D341Med (cell line): ENCODE measurements at regions not wholly inside any gene's neighbourhood (a gene's known extent, or its start where the extent isn't known, plus 50 kb on each side); places are given as distances from the start of the nearest gene placed in this dataset.
"Not testable (repeated sequence)": the region's sequence is repeated elsewhere in the genome, so short reads cannot be mapped to it uniquely, and the experiment has no call there.

Experiments
- DNase-seq: peaks from one replicate; pipeline ENCODE4 v3.0.0; 2012; ENCODE audit warnings: low spot score

DNA sequence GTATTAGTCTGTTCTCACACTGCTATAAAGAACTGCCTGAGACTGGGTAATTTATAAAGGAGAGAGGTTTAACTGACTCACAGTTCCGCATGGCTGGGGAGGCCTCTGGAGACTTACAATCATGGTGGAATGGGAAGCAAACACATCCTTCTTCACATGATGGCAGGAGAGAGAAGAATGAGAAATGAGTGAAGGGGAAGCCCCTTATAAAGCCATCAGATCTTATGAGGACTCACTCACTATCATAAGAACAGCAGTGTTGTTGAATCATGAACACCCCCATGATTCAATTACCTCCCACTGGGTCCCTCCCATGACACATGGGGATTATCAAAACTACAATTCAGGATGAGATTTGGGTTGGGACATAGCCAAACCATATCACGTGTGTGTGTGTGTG, 1764.4 kb upstream of the SEL1L start:
- DNase-seq, result not testable (repeated sequence)

DNA sequence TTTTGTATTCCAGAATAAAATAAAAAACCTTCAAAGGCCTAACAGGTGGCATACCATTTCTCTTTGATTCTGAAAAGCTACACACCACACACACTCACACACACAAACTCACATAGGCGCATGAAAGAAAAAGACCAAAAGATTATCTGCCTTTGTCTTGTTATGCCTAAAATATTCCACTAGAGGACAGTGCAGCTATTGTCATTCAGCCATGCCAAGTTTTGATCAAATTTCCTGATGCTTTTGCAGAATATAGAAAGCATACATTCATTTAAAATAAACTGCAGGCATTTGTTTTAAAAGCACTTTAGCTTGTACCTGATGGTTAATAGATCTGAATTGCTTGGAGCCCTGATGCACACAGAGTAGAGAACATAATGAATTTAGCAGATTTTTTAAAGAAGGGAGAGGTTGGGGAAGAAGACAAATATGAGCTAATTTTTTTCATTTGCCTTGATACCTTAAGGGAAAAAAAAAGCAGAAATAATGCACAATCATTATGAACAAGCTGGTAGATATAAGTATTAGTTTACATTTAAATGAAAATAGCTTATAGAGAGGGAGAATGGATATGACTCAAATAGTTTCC, 1766.9 kb upstream of the SEL1L start:
- peak; percentile 41 for DNase-seq

DNA sequence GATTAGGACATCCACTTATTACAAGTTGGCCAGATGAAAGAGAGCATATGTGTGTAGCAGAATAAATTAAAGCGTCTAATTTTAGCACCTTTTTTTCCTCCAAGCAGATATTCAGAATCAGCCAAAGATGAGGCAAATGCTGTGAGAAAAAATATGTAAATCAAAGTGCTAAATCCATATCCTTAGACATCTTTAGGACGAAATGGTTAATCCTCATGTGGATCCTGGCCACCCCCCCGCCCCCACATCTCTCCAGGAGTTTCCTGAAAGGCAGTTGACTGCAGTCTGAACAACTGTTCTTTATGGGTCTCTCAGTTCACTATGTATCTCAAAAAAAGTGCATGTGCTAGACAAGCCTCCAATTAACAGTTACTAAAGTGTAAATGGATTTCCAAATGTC, 1768.1 kb upstream of the SEL1L start:
- no peak for DNase-seq

DNA sequence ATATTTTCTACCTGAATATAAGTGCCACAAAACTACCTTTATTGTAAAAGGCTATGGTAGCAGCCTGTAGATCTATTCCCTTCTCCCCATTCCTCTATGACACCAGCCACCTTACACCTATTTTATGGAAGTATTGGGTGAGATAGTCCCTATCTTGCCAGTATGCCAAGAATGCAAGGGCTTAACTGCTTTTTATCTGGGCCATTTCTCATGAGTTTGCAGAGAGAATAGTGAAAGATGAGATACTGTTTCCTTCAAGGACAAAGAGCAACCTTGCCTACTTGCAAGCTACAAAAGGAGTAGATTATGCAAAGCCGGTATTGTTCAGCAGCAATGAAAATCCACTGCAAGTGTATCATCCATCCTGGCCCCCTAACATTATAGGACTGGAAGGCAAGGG, 1775.6 kb upstream of the SEL1L start:
- DNase-seq, result no peak

DNA sequence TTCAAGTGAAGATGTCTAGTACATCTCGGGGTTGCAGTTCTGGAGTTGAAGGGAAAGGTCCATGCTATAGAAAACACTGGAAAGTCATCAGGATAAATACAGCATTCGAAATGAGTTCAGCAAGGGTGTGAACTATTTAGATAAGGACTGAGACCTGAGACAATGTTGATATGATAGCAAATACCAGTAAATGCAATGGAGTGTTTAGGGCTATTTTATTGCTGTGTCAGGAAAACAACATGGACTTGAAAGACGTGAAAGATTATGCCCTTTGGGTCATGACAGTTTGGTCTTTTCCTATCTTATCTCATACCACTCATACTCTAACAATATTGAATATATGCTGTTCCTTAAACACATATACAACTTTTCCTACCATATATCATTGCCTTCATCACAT, 1776.2 kb upstream of the SEL1L start:
- no peak for DNase-seq

DNA sequence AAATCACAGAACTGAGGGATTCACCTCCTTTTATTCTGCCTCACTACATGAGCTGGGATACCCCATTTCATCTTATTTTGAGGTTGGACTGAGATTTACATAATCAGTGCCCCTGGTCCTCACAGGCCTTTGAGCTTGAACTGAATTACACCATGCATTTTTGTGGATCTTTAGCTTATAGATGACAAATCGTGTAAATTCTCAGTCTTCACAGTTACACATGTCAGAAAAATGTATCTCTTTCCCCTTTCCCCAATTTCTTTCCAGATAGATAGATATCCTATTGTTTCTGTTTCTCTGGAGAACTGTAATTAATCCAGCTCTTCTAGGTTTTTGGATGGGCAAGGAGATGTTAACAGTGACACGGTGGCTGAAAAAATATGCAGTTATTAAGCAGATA, 1778.9 kb upstream of the SEL1L start:
- no peak for DNase-seq

DNA sequence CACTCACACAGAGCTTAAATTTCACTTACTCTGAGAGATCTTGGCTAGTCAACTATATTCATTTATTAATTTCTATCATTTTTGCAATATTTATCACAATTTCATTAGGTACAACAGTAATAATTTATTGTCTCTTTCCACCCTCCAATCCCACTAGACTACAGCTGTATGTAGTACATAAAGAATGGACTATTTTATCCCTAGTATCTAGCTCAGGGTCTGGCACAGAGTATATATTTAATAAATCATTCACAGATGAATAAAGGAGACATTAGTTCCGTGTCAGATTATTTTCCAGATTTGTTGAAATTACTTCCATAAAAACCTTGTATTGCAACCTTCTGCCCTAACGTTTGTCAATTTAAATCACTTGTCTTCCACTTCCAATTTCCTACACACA, 1781.1 kb upstream of the SEL1L start:
- DNase-seq, result no peak

DNA sequence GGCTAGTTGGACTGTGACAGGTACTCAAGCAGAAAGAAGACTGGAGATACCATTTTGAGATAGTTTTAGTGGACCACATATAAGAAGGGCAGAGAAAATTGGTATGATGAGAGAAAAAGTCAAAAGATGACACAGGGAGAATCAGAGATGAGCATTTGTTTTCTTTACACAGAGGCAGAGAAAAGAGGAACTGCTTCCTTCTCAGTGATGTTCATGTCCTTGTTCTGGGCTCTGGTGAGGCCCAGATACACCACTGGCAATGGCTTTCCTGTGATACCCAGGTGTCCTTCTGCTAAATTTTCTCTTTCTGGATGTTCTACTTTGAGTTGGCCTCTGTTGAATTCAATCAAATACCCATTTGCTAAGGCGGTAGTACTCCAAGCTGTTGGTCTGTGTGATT, 1782.7 kb upstream of the SEL1L start:
- no peak for DNase-seq

DNA sequence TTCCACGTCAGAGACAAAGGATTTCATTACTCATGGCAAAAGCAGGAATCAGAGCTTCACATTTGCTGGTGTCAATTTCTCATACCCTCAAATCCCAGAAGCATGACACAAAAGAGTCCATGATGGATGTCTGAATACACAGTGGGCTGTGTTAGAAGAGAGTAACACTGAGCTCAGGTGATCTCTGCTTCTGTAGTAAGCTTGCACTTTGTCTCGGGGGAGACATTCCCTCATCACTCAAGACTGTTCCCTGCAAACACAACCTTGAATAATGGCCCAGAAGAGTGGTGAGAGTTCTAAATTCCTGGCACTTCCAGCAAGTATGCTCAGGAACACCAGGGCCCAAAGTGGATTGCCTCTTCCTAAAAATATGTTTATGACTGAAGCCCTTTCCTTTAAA, 1787.2 kb upstream of the SEL1L start:
- no peak for DNase-seq

DNA sequence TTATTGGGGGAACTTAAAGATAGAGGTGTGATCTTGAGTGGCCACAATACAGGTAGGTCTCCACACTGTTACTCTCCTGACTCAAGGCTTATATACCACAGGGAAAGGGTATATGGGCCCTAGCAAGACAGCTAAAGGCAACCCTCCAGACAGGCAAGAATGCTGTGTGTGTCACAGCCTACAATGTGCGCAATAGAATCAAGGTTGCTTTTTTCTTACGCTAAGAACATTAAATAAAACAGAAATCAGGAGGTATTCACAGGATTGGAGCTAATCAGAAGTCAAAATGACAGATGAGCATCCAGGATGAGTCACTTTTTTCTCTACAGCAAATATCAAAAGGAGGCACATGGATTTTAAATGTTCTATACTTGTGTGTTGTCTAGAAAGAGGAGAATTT, 1797.9 kb upstream of the SEL1L start:
- DNase-seq, result no peak

DNA sequence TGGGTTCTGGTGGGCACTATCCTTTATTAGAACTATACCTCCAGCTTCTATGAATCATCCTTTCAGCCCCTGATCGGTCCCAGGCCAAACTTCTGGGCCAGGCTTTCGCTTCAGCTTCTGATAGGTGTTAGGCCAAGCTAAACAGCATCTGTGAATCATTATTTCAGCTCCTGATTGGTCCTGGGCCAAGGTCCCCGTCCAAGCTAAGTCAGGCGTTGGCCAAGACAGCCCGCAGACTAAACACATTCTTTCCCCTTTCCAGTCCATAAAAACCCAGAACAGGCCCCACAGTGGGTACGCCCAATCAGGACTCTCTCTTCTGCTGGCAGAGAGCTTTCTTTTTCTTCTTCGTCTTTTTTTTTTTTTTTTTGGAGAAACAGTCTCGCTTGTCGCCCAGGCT, 1808.9 kb upstream of the SEL1L start:
- DNase-seq, result no peak

DNA sequence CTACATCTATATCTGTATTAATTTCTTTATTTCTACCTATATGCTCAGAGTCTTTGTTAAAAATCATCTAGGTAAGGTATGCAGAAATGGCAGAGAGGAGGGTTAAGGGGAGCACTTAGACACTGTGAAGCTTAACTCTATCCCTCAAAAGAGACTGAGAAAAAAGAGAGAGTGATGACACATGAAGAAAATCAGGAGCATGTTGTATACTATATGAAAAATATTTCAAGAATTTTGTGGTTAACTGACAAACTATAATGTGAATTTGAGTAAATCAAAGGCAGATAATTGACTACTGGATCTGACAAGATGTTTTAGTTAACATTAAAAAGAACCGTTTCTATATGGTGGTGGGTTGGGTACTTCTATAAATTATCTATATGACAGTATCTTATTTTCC, 1814.2 kb upstream of the SEL1L start:
- no peak for DNase-seq

DNA sequence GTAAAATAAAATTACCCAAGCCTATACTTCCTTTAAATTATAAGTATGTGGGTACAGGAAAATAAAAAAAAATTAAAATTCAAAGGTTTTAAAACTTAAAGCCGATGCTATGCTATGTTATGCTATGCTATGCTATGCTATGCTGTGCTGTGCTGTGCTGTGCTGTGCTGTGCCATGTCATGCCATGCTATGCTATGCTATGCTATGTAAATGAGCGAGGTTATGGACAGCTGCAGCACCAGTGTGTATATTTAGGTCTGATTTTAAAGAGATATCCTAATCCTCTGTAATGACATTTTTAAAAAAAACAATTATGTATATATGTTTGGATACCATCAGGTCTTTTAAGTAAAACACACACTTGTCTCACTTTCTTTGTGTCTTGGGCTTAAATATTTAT, 1822.0 kb upstream of the SEL1L start:
- no peak for DNase-seq

DNA sequence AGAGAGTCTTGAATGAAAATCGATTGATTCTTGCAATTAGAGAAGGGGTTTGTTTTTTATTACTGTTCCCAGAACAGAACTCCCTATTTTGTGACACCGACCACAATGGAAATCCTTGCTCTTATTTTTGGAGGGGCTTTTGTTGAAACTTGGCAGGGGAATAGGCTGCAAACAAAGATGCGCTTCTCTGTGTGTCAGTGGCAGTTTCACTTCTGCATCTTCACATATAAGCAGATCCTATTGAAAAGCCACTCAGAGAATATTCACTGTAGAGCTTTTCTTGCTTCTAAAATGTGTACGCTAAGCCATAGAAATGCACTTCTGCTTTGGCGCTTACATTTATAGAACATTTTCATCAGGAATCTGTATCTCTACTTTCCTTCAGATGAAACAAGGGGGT, 1822.4 kb upstream of the SEL1L start:
- no peak for DNase-seq

DNA sequence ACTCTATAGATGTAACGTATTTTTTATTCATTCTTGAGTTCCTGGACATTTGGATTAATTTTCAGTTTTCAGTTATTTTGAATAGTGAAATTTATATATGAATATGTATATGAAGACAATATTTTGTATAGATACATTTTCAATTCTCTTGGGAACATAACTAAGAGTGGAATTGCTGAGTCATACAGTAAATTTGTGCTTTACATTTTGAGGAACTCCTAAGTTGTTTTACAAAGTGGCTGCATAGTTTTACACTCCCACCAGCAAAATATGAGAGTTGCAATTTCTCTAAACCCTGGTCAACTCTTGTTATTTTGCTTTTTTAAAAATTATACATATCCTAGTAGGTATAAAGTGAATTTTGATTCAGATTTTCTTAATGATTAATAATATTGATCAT, 1838.6 kb upstream of the SEL1L start:
- no peak for DNase-seq

DNA sequence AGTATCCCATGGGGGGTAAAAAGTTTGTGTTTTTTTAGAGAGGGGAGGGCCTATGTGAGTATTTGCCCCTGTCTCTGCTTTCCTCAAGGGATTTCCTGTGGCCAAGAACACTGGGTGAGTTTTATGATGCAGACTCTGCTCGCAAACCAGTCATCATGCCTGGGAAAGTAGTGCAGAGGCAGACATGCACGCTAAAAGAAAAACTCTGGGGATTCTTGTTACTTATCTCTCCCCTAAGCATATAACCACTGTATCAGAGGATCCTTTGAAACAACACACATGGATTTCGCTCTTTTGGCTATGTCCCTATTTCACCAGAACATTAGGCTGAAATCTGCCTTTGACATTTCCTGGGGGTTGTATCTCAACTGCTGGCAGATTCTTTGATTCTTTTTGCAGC, 1845.8 kb upstream of the SEL1L start:
- no peak for DNase-seq

DNA sequence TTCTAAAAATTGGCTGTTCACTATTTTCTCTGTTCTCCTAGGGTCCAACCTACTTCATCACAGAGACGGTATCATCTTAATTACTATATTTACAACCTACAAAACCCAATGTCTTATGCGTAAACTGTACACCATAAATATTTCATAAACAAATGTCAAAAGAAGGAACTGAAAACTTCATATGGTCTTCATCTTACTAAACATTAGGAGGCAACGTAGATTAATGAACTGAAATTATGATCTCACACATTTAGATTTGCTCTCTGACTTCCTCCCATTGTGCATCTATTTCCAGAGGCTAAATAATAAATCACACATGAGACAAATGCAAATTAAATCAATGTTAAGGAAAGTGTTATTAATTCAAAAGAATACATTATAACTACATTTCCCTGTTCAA, 1850.6 kb upstream of the SEL1L start:
- no peak for DNase-seq

DNA sequence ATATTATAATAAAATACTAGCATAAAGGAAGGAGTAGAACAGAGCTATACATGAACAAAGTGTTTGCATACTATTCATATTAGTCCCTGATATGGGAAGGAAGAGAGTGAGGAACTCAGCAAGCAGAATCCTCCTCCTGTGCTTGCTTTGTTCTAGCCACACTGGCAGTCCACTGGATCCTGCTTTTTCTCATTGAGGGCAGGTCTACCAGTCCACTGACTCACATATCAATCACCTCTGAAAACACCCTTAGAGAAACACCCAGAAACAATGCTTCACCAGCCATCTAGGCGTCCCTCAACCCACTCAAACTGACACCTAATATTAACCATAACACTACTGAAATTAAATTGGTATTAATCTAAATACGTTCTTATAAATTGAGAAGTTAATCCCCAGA, 1861.7 kb upstream of the SEL1L start:
- no peak for DNase-seq

DNA sequence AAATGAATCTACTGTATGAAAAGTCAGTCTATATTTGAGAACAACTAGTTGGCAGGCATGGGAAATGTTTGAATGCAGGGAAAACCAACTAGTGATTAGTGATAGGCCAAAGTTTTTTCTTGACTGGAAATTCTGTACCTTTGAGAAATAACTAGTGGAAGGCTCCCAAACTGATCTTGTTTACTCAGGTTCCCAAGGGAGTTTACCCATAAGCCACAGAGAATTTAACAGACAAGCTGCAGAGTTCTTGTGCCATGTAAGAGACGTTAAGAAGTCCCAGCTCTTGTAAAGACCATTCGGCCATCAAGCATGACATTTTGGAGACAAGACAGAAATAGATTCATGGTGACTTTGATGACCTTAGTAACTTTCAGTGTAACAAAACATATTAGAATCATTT, 1882.8 kb upstream of the SEL1L start:
- DNase-seq, result no peak

DNA sequence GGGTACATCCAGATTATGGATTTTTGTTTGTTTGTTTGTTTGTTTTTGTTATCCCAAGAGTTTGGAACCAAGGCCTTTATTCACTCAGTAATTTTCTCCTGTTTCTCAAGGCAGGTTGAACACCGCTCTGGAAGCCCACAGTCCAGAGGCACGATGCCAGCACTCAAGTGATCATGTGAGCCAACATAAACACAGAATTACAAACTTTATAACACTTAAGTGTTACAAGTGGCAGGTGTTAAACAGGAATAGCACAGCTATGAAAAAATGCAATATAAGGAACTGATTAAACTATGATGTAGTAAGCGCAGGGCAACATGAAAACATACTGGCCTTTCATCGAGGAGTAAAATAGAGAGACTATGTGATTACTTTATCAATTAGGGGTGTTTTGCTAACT, 1885.8 kb upstream of the SEL1L start:
- no peak for DNase-seq

DNA sequence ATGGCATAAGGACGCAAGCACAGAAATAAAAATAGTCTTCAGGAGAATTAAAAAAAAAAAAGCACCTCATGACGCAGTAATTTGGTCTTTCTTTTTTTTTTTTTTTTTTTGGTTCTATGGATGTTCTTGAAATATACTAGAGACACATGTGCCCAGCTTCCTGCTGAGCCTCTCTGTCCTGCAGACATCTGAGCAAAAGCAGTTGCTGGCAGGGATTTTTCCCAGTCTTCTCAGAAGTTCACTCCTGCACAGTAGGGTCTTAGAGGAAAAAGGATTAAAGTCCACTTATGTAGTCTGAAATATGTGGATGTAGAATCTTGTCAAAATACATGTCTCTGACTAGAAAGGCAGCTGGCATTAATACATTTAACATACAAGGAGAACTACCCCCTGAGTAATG, 1888.1 kb upstream of the SEL1L start:
- DNase-seq, result no peak

DNA sequence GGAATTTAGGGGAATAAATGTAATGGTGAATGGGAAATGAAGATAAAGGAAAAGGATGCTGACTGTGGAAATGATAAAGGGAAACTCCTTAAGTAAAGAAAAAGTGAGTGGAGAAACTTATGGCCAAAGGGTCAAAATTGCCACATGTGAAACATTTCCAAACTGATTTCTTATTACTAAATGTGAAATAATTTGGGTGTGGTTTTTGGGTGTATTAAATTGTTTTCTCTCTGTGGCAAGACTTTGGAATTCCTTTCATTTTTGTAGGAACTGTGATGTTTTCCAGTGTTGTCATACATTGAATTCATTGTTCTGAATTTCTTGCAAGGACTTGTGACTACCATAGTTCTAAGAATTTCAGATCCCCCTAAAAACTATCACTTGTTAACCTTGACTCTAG, 1891.5 kb upstream of the SEL1L start:
- DNase-seq, result no peak

DNA sequence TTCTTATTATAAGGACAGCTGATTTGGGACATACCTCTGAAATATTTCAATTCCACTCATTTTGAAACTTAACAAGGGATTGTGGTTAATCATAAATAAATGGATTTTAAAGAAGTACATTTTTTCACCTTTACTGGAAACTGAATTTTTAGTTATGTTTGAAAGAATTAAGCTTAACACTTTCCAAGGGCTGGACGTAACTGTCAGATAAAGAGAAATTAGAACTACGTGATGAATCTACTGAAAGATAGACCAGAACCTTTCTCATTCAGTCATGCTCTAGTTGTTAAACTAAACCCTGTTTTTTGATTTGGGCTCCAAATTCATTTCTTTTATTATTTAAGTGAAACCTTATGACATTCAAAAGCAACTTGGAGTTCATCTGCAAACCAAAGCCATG, 1892.1 kb upstream of the SEL1L start:
- DNase-seq, result no peak

DNA sequence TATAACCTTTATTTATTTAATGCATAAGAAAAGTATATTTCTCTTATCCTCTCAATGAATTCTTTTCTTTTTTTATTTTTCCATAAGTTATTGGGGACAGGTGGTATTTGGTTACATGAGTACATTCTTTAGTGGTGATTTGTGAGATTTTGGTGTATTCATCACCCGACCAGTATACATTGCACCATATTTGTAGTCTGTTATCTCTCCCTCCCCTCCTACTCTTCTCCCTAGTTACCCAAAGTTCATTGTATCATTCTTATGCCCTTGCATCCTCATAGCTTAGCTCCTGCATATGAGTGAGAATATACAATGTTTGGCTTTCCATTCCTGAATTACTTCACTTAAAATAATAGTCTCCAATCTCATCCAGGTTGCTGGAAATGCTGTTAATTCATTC, 1900.0 kb upstream of the SEL1L start:
- DNase-seq, result no peak

DNA sequence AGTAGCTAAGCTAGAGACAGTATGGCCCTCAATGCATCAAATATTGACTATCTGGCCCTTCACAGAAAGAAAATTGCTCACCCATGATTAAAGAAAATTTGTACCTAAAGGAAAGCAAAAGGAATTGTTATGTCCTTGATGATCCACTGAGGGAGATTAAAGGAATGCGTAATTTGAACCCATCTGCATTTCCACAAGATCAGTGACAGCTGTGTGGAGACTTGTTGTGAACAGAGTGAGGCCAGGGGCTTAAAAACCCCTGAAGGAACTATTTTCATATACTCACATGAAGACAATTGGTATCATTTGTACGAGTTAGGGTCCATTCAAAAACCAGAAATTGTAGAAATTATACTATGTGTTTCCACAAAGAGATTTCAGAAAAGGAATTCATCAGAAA, 1908.1 kb upstream of the SEL1L start:
- DNase-seq, result no peak
